ENCODE measurements at regions not wholly inside any gene's neighbourhood (a gene's known extent, or its start where the extent isn't known, plus 50 kb on each side); places are given as distances from the start of the nearest gene placed in this dataset.

- Histone ChIP-seq H3K4me3 (ENCODE audit: low read length in 2 of 2) (no peak overlapping the region), H3K27ac (replicated peaks; ENCODE audit: low read length) (no peak overlapping the region), H3K18ac (ENCODE audit: low read length) (no peak overlapping the region), H2AK5ac (ENCODE audit: low read depth, low read length) (no peak overlapping the region), H3K4me1 (ENCODE audit: control insufficient read depth in 2 of 2, insufficient read depth in 1 of 2, low read depth in 1 of 2, low read length in 2 of 2) (peaks cover 0 to 7% of the 10 kb centered on the region in 2 donors), H3K4ac (ENCODE audit: low read length) (no peak overlapping the region), H3K36me3 (replicated peaks in 1 of 2; ENCODE audit: control insufficient read depth in 2 of 2, insufficient read depth in 2 of 2, low read length in 2 of 2) (no peaks in the 10 kb centered on the region), H3K4me2 (ENCODE audit: insufficient read depth, low read length, poor library complexity, severe bottlenecking) (no peak overlapping the region), H3K79me1 (ENCODE audit: low read depth, low read length) (no peaks in the 10 kb centered on the region), H2BK15ac (ENCODE audit: low read length) (no peak overlapping the region), H2BK5ac (ENCODE audit: low read length) (no peak overlapping the region), H2BK12ac (ENCODE audit: low read length) (no peak overlapping the region), H3K23ac (ENCODE audit: low read depth, low read length, poor library complexity) (no peak overlapping the region), H2BK120ac (ENCODE audit: low read depth, low read length) (no peak overlapping the region), H3K9ac (ENCODE audit: low read depth, low read length, poor library complexity) (no peak overlapping the region), H2AFZ (ENCODE audit: low read length) (no peak overlapping the region), H4K8ac (ENCODE audit: low read depth, low read length) (no peak overlapping the region), H3K14ac (ENCODE audit: low read length) (no peak overlapping the region), H3K27me3 (ENCODE audit: control insufficient read depth in 3 of 3, insufficient read depth in 3 of 3, low read depth in 1 of 3, low read length in 3 of 3) (no peaks in the 10 kb centered on the region), H3K9me3 (replicated peaks in 1 of 2; ENCODE audit: control insufficient read depth in 2 of 2, insufficient read depth in 1 of 2, low read depth in 1 of 2, low read length in 2 of 2) (no peaks in the 10 kb centered on the region), H4K91ac (ENCODE audit: low read depth, low read length, poor library complexity) (no peak overlapping the region)
- WGBS, 2 donors (ENCODE audit: extremely low coverage in 2 of 2, insufficient read length in 2 of 2, insufficient replicate concordance in 1 of 2): no CpG with 5 or more reads among the region's 1 CpG
- no peak for DNase-seq (ENCODE audit: low spot score)
Measured at GRCh38 chr5:130875656-130876055, 289.4 kb downstream of the HINT1 start.

GRCh38 chr5:130874861-130875417 is 290.1 kb downstream of the HINT1 start:
- Histone ChIP-seq H3K27me3 (ENCODE audit: control insufficient read depth in 3 of 3, insufficient read depth in 3 of 3, low read depth in 1 of 3, low read length in 3 of 3) (no peaks in the 10 kb centered on the region), H4K8ac (ENCODE audit: low read depth, low read length) (no peak overlapping the region), H3K4me3 (ENCODE audit: low read length in 2 of 2) (no peak overlapping the region), H3K79me1 (ENCODE audit: low read depth, low read length) (no peaks in the 10 kb centered on the region), H3K4ac (ENCODE audit: low read length) (no peak overlapping the region), H2AK5ac (ENCODE audit: low read depth, low read length) (no peak overlapping the region), H2BK5ac (ENCODE audit: low read length) (no peak overlapping the region), H3K36me3 (replicated peaks in 1 of 2; ENCODE audit: control insufficient read depth in 2 of 2, insufficient read depth in 2 of 2, low read length in 2 of 2) (no peaks in the 10 kb centered on the region), H2BK15ac (ENCODE audit: low read length) (no peak overlapping the region), H4K91ac (ENCODE audit: low read depth, low read length, poor library complexity) (no peak overlapping the region), H3K9ac (ENCODE audit: low read depth, low read length, poor library complexity) (no peak overlapping the region), H2BK12ac (ENCODE audit: low read length) (no peak overlapping the region), H3K27ac (replicated peaks; ENCODE audit: low read length) (no peak overlapping the region), H2AFZ (ENCODE audit: low read length) (no peak overlapping the region), H3K14ac (ENCODE audit: low read length) (no peak overlapping the region), H3K18ac (ENCODE audit: low read length) (no peak overlapping the region), H3K4me1 (ENCODE audit: control insufficient read depth in 2 of 2, insufficient read depth in 1 of 2, low read depth in 1 of 2, low read length in 2 of 2) (peaks cover 0 to 8% of the 10 kb centered on the region in 2 donors), H3K23ac (ENCODE audit: low read depth, low read length, poor library complexity) (no peak overlapping the region), H3K9me3 (replicated peaks in 1 of 2; ENCODE audit: control insufficient read depth in 2 of 2, insufficient read depth in 1 of 2, low read depth in 1 of 2, low read length in 2 of 2) (no peaks in the 10 kb centered on the region), H2BK120ac (ENCODE audit: low read depth, low read length) (no peak overlapping the region), H3K4me2 (ENCODE audit: insufficient read depth, low read length, poor library complexity, severe bottlenecking) (no peak overlapping the region)
- no CpG with 5 or more reads among the region's 1 CpG for WGBS, 2 donors (ENCODE audit: extremely low coverage in 2 of 2, insufficient read length in 2 of 2, insufficient replicate concordance in 1 of 2)
- no peak for DNase-seq (ENCODE audit: low spot score)

- H3K23ac ChIP-seq (ENCODE audit: low read depth, low read length, poor library complexity): no peak overlapping the region
- no peak overlapping the region for H3K9ac ChIP-seq (ENCODE audit: low read depth, low read length, poor library complexity)
- no peak overlapping the region for H3K4me3 ChIP-seq (ENCODE audit: low read length in 2 of 2)
- no peaks in the 10 kb centered on the region for H3K79me1 ChIP-seq (ENCODE audit: low read depth, low read length)
- WGBS, 2 donors (ENCODE audit: extremely low coverage in 2 of 2, insufficient read length in 2 of 2, insufficient replicate concordance in 1 of 2): no CpG with 5 or more reads among the region's 7 CpGs
- peaks cover 4 to 12% of the 10 kb centered on the region in 2 donors for H3K4me1 ChIP-seq (ENCODE audit: control insufficient read depth in 2 of 2, insufficient read depth in 1 of 2, low read depth in 1 of 2, low read length in 2 of 2)
- H2AK5ac ChIP-seq (ENCODE audit: low read depth, low read length): no peak overlapping the region
- H2BK15ac ChIP-seq (ENCODE audit: low read length): no peak overlapping the region
- H2BK5ac ChIP-seq (ENCODE audit: low read length): no peak overlapping the region
- H3K27ac ChIP-seq (replicated peaks; ENCODE audit: low read length): peak overlapping the region; percentile 10
- no peak overlapping the region for H3K4ac ChIP-seq (ENCODE audit: low read length)
- no peaks in the 10 kb centered on the region for H3K36me3 ChIP-seq (replicated peaks in 1 of 2; ENCODE audit: control insufficient read depth in 2 of 2, insufficient read depth in 2 of 2, low read length in 2 of 2)
- H4K91ac ChIP-seq (ENCODE audit: low read depth, low read length, poor library complexity): no peak overlapping the region
- no peaks in the 10 kb centered on the region for H3K9me3 ChIP-seq (replicated peaks in 1 of 2; ENCODE audit: control insufficient read depth in 2 of 2, insufficient read depth in 1 of 2, low read depth in 1 of 2, low read length in 2 of 2)
- no peak overlapping the region for H3K4me2 ChIP-seq (ENCODE audit: insufficient read depth, low read length, poor library complexity, severe bottlenecking)
- no peak overlapping the region for H3K14ac ChIP-seq (ENCODE audit: low read length)
- no peak overlapping the region for H4K8ac ChIP-seq (ENCODE audit: low read depth, low read length)
- no peak overlapping the region for H2BK12ac ChIP-seq (ENCODE audit: low read length)
- H2BK120ac ChIP-seq (ENCODE audit: low read depth, low read length): no peak overlapping the region
- DNase-seq (ENCODE audit: low spot score): no peak
- H3K18ac ChIP-seq (ENCODE audit: low read length): no peak overlapping the region
- H2AFZ ChIP-seq (ENCODE audit: low read length): no peak overlapping the region
- H3K27me3 ChIP-seq (ENCODE audit: control insufficient read depth in 3 of 3, insufficient read depth in 3 of 3, low read depth in 1 of 3, low read length in 3 of 3): no peaks in the 10 kb centered on the region
Measured at GRCh38 chr5:130871346-130872086, 293.5 kb downstream of the HINT1 start.

GRCh38 chr5:130870691-130871090 is 294.4 kb downstream of the HINT1 start:
- H3K9ac ChIP-seq (ENCODE audit: low read depth, low read length, poor library complexity): no peak overlapping the region
- no peak overlapping the region for H3K18ac ChIP-seq (ENCODE audit: low read length)
- H3K9me3 ChIP-seq (replicated peaks in 1 of 2; ENCODE audit: control insufficient read depth in 2 of 2, insufficient read depth in 1 of 2, low read depth in 1 of 2, low read length in 2 of 2): no peaks in the 10 kb centered on the region
- H3K23ac ChIP-seq (ENCODE audit: low read depth, low read length, poor library complexity): no peak overlapping the region
- no CpG with 5 or more reads among the region's 2 CpGs for WGBS, 2 donors (ENCODE audit: extremely low coverage in 2 of 2, insufficient read length in 2 of 2, insufficient replicate concordance in 1 of 2)
- H3K4me1 ChIP-seq (ENCODE audit: control insufficient read depth in 2 of 2, insufficient read depth in 1 of 2, low read depth in 1 of 2, low read length in 2 of 2): peaks cover 4 to 12% of the 10 kb centered on the region in 2 donors
- H3K27me3 ChIP-seq (ENCODE audit: control insufficient read depth in 3 of 3, insufficient read depth in 3 of 3, low read depth in 1 of 3, low read length in 3 of 3): no peaks in the 10 kb centered on the region
- H2BK15ac ChIP-seq (ENCODE audit: low read length): no peak overlapping the region
- no peak overlapping the region for H2AK5ac ChIP-seq (ENCODE audit: low read depth, low read length)
- H3K14ac ChIP-seq (ENCODE audit: low read length): no peak overlapping the region
- no peak overlapping the region for H3K4ac ChIP-seq (ENCODE audit: low read length)
- H3K79me1 ChIP-seq (ENCODE audit: low read depth, low read length): no peaks in the 10 kb centered on the region
- H3K4me3 ChIP-seq (ENCODE audit: low read length in 2 of 2): no peak overlapping the region
- H3K4me2 ChIP-seq (ENCODE audit: insufficient read depth, low read length, poor library complexity, severe bottlenecking): no peak overlapping the region
- H2AFZ ChIP-seq (ENCODE audit: low read length): no peak overlapping the region
- H2BK5ac ChIP-seq (ENCODE audit: low read length): no peak overlapping the region
- no peak overlapping the region for H4K91ac ChIP-seq (ENCODE audit: low read depth, low read length, poor library complexity)
- H2BK120ac ChIP-seq (ENCODE audit: low read depth, low read length): no peak overlapping the region
- H4K8ac ChIP-seq (ENCODE audit: low read depth, low read length): no peak overlapping the region
- H2BK12ac ChIP-seq (ENCODE audit: low read length): no peak overlapping the region
- no peak overlapping the region for H3K27ac ChIP-seq (replicated peaks; ENCODE audit: low read length)
- H3K36me3 ChIP-seq (replicated peaks in 1 of 2; ENCODE audit: control insufficient read depth in 2 of 2, insufficient read depth in 2 of 2, low read length in 2 of 2): no peaks in the 10 kb centered on the region
- no peak for DNase-seq (ENCODE audit: low spot score)

Data from neuronal stem cell (in vitro differentiated cells).